ENCODE measurements at regions not wholly inside any gene's neighbourhood (a gene's known extent, or its start where the extent isn't known, plus 50 kb on each side); places are given as distances from the start of the nearest gene placed in this dataset.

GRCh38 chr11:88398791-88399570 is 61.4 kb upstream of the CTSC start:
- TF ChIP-seq POLR2AphosphoS5 (IDR thresholded peaks at IDR 0.05; ENCODE audit: low read depth), result no peak
- TF ChIP-seq GABPA (IDR thresholded peaks at IDR 0.05; ENCODE audit: low read depth), result no peak
- no peak for TF ChIP-seq REST (IDR thresholded peaks at IDR 0.05; ENCODE audit: insufficient replicate concordance, low read depth)
- TF ChIP-seq CTCF (IDR thresholded peaks at IDR 0.05; ENCODE audit: insufficient read depth, low read length), result no peak

Measured in HL-60 (cell line).